ENCODE measurements at regions not wholly inside any gene's neighbourhood (a gene's known extent, or its start where the extent isn't known, plus 50 kb on each side); places are given as distances from the start of the nearest gene placed in this dataset.
"Not testable (repeated sequence)": the region's sequence is repeated elsewhere in the genome, so short reads cannot be mapped to it uniquely, and the experiment has no call there.

DNA sequence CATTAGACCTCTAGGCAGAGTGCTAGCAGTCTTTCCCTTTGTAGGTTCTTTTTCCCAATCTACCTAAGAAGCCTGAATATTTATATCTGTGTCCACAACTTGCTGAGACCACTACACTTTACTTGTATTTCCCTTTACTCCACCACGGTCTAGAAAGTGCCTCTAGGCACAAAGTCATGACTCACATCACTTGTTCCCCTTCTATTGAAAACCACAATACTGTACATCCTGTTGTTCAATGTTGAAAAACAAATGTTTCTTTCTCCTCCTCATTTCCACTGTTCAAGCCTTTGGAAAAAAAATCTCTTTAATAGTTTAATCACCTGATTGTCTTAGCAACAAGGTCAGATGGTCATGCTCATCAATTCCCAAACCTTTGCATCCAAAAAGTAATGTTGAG, 326.7 kb downstream of the GUCY2F start:
- H3K4me1 ChIP-seq (ENCODE audit: control insufficient read depth, insufficient read depth, low read length), result no peaks in the 10 kb centered on the region
- ChIA-PET CTCF (no interaction called here), POLR2A (no interaction called here)
- TF ChIP-seq SIN3A (IDR thresholded peaks at IDR 0.05; ENCODE audit: borderline replicate concordance, insufficient read depth, low read depth, low read length) (no peak), POLR2AphosphoS5 (IDR thresholded peaks at IDR 0.05; ENCODE audit: low read depth, low read length) (no peak), TCF7L2 (IDR thresholded peaks at IDR 0.05; ENCODE audit: low read depth, low read length) (no peak)
- TF ChIP-seq, protein P1, sequence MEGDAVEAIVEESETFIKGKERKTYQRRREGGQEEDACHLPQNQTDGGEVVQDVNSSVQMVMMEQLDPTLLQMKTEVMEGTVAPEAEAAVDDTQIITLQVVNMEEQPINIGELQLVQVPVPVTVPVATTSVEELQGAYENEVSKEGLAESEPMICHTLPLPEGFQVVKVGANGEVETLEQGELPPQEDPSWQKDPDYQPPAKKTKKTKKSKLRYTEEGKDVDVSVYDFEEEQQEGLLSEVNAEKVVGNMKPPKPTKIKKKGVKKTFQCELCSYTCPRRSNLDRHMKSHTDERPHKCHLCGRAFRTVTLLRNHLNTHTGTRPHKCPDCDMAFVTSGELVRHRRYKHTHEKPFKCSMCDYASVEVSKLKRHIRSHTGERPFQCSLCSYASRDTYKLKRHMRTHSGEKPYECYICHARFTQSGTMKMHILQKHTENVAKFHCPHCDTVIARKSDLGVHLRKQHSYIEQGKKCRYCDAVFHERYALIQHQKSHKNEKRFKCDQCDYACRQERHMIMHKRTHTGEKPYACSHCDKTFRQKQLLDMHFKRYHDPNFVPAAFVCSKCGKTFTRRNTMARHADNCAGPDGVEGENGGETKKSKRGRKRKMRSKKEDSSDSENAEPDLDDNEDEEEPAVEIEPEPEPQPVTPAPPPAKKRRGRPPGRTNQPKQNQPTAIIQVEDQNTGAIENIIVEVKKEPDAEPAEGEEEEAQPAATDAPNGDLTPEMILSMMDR (IDR thresholded peaks at IDR 0.05), result no peak
- TF ChIP-seq, protein P2, sequence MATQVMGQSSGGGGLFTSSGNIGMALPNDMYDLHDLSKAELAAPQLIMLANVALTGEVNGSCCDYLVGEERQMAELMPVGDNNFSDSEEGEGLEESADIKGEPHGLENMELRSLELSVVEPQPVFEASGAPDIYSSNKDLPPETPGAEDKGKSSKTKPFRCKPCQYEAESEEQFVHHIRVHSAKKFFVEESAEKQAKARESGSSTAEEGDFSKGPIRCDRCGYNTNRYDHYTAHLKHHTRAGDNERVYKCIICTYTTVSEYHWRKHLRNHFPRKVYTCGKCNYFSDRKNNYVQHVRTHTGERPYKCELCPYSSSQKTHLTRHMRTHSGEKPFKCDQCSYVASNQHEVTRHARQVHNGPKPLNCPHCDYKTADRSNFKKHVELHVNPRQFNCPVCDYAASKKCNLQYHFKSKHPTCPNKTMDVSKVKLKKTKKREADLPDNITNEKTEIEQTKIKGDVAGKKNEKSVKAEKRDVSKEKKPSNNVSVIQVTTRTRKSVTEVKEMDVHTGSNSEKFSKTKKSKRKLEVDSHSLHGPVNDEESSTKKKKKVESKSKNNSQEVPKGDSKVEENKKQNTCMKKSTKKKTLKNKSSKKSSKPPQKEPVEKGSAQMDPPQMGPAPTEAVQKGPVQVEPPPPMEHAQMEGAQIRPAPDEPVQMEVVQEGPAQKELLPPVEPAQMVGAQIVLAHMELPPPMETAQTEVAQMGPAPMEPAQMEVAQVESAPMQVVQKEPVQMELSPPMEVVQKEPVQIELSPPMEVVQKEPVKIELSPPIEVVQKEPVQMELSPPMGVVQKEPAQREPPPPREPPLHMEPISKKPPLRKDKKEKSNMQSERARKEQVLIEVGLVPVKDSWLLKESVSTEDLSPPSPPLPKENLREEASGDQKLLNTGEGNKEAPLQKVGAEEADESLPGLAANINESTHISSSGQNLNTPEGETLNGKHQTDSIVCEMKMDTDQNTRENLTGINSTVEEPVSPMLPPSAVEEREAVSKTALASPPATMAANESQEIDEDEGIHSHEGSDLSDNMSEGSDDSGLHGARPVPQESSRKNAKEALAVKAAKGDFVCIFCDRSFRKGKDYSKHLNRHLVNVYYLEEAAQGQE (IDR thresholded peaks at IDR 0.05; ENCODE audit: insufficient read depth in 1 of 2, low read depth in 2 of 2, low read length in 1 of 2), result no peak
- in situ Hi-C loops (cut with HindIII; ENCODE audit: low pct_unique_long_range_greater_than_20kb, low sequenced_read_pairs) (no loop called here), intact Hi-C loops (cut with micrococcal nuclease; ENCODE audit: unreplicated experiment) (no loop called here)
- H3K4me3 ChIP-seq (ENCODE audit: low read depth in 2 of 2, low read length in 2 of 2), result no peak overlapping the region
- no peak overlapping the region for H3K27ac ChIP-seq (ENCODE audit: low read length)
- no peak for ATAC-seq
- no TSS peak for BruUV-seq (replicated peaks)
- H3K36me3 ChIP-seq (ENCODE audit: control insufficient read depth, insufficient read depth, low read length), result no peaks in the 10 kb centered on the region
- no peaks in the 10 kb centered on the region; the same call in 1 of the 2 replicates for H3K9me3 ChIP-seq (ENCODE audit: control insufficient read depth, insufficient read depth, low read depth, low read length)
- no peaks in the 10 kb centered on the region for H3K27me3 ChIP-seq (ENCODE audit: control insufficient read depth, insufficient read depth, low read length)
- no peak for DNase-seq (ENCODE audit: low read depth, low spot score)

DNA sequence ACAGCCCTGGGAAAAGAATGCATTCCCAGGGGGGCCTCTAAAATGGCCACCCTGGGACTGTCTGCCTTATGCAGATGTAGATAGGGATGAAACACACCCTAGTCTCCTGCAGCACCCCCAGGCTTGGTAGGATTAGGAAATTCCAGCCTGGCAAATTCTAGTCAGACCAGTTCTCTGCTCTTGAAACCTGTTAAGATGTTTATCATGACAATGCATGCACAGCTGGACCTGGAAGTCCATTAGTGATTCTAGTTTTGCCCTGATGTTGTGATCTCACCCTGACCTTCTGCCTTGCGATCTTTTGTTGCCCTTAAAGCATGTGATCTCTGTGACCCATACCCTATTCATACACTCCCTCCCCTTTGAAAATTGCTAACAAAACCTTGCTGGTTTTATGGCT, 337.7 kb downstream of the GUCY2F start:
- in situ Hi-C loops (cut with HindIII; ENCODE audit: low pct_unique_long_range_greater_than_20kb, low sequenced_read_pairs); CTCF ChIA-PET; H3K4me3 ChIP-seq (ENCODE audit: low read depth in 2 of 2, low read length in 2 of 2); H3K27ac ChIP-seq (ENCODE audit: low read length); H3K4me1 ChIP-seq (ENCODE audit: control insufficient read depth, insufficient read depth, low read length); intact Hi-C loops (cut with micrococcal nuclease; ENCODE audit: unreplicated experiment); POLR2A ChIA-PET; ATAC-seq; H3K36me3 ChIP-seq (ENCODE audit: control insufficient read depth, insufficient read depth, low read length); DNase-seq (ENCODE audit: low read depth, low spot score); BruUV-seq (replicated peaks); H3K27me3 ChIP-seq (ENCODE audit: control insufficient read depth, insufficient read depth, low read length); H3K9me3 ChIP-seq (ENCODE audit: control insufficient read depth, insufficient read depth, low read depth, low read length): not testable (repeated sequence)

DNA sequence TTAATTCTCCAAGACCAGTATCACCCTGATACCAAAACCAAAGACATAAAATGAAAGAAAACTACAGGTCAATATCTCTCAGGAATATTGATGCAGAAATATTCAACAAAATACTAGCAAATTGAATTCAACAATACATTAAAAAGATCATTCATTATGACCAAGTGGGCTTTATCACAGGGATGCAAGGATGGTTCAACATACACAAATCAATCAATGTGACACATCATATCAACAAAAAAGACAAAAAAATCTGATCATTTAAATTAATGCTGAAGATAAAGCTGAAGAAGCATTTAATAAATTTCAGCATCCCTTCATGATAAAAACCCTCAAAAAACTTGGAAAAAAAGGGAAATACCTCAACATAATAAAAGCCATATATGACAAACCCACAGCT, 341.4 kb downstream of the GUCY2F start:
- POLR2A ChIA-PET, result no interaction called here
- Histone ChIP-seq H3K27me3 (ENCODE audit: control insufficient read depth, insufficient read depth, low read length) (no peaks in the 10 kb centered on the region), H3K9me3 (ENCODE audit: control insufficient read depth, insufficient read depth, low read depth, low read length) (no peaks in the 10 kb centered on the region; the same call in 1 of the 2 replicates), H3K4me1 (ENCODE audit: control insufficient read depth, insufficient read depth, low read length) (no peaks in the 10 kb centered on the region), H3K4me3 (ENCODE audit: low read depth in 2 of 2, low read length in 2 of 2) (no peak overlapping the region), H3K27ac (ENCODE audit: low read length) (no peak overlapping the region), H3K36me3 (ENCODE audit: control insufficient read depth, insufficient read depth, low read length) (no peaks in the 10 kb centered on the region)
- CTCF ChIA-PET, result no interaction called here
- TF ChIP-seq POLR2AphosphoS5 (IDR thresholded peaks at IDR 0.05; ENCODE audit: low read depth, low read length) (no peak), TCF7L2 (IDR thresholded peaks at IDR 0.05; ENCODE audit: low read depth, low read length) (no peak), SIN3A (IDR thresholded peaks at IDR 0.05; ENCODE audit: borderline replicate concordance, insufficient read depth, low read depth, low read length) (no peak)
- TF ChIP-seq, protein P1 (IDR thresholded peaks at IDR 0.05), result no peak
- TF ChIP-seq, protein P2 (IDR thresholded peaks at IDR 0.05; ENCODE audit: insufficient read depth in 1 of 2, low read depth in 2 of 2, low read length in 1 of 2), result no peak
- intact Hi-C loops (cut with micrococcal nuclease; ENCODE audit: unreplicated experiment), result no loop called here
- ATAC-seq (no peak), DNase-seq (ENCODE audit: low read depth, low spot score) (no peak)
- no TSS peak for BruUV-seq (replicated peaks)
- in situ Hi-C loops (cut with HindIII; ENCODE audit: low pct_unique_long_range_greater_than_20kb, low sequenced_read_pairs), result no loop called here

Data from Panc1 (cell line).